A673 (cell line): ENCODE measurements at regions not wholly inside any gene's neighbourhood (a gene's known extent, or its start where the extent isn't known, plus 50 kb on each side); places are given as distances from the start of the nearest gene placed in this dataset.

Experiments used
- BruUV-seq: library from RNA; stranded (reverse); fragments of 400-500 nt; replicated peaks from 2 replicates; lab custom pipeline; 2021; lab: Mats Ljungman, UMichigan
- CTCF ChIA-PET: fragments of 300-600 bp; sonication (Branson Sonifier 250); formaldehyde crosslinking; loops from one replicate; lab custom pipeline; 2022; ENCODE audit warnings: antibody characterized with exemption; lab: Charles Lee
- POLR2A ChIA-PET: fragments of 300-600 bp; sonication (Branson Sonifier 250); formaldehyde crosslinking; loops from one replicate; lab custom pipeline; 2022; ENCODE audit warnings: antibody characterized with exemption; ENCODE audit not compliant: low non-redundant PET; lab: Charles Lee
- DNase-seq: peaks from one replicate; pipeline ENCODE4 v3.0.0-alpha.2; 2015; ENCODE audit warnings: low spot score
- H3K27ac ChIP-seq: fragments of 200-600 bp; sonication (generic); 2 replicates; pipeline ENCODE4 v1.5.1; 2016; ENCODE audit warnings: mixed run types, low read depth, mild to moderate bottlenecking, mixed read lengths, antibody characterized with exemption, low read length; ENCODE audit not compliant: poor library complexity, severe bottlenecking
- H3K27me3 ChIP-seq: fragments of 200-600 bp; sonication (generic); replicated peaks from 2 replicates; pipeline ENCODE4 v1.6.1; 2017; ENCODE audit warnings: mixed run types, low read depth, mild to moderate bottlenecking, mixed read lengths, antibody characterized with exemption, low read length; ENCODE audit not compliant: insufficient read depth, poor library complexity
- H3K36me3 ChIP-seq: fragments of 200-600 bp; sonication (generic); 2 replicates; pipeline ENCODE4 v1.6.1; 2016; ENCODE audit warnings: mixed run types, mild to moderate bottlenecking, mixed read lengths, antibody characterized with exemption, low read length; ENCODE audit not compliant: insufficient read depth, poor library complexity, severe bottlenecking
- H3K4me1 ChIP-seq: fragments of 200-600 bp; sonication (generic); 2 replicates; pipeline ENCODE4 v1.6.1; 2017; ENCODE audit warnings: mixed run types, mild to moderate bottlenecking, mixed read lengths, antibody characterized with exemption, low read length; ENCODE audit not compliant: insufficient read depth, poor library complexity, severe bottlenecking
- H3K4me3 ChIP-seq: fragments of 200-600 bp; sonication (generic); 2 replicates; pipeline ENCODE4 v1.5.1; 2016; ENCODE audit warnings: low read depth, mixed run types, mild to moderate bottlenecking, mixed read lengths, low read length; ENCODE audit not compliant: poor library complexity, severe bottlenecking
- H3K9me3 ChIP-seq: fragments of 200-600 bp; sonication (generic); 2 replicates; pipeline ENCODE4 v1.6.1; 2016; ENCODE audit warnings: mixed run types, low read depth, mild to moderate bottlenecking, mixed read lengths, antibody characterized with exemption, low read length; ENCODE audit not compliant: poor library complexity, severe bottlenecking
- CTCF ChIP-seq: fragments of 300-800, 200-600 bp; sonication (generic); conservative IDR thresholded peaks from 2 replicates; pipeline ENCODE4 v1.5.1; 2017; ENCODE audit warnings: low read depth, mild to moderate bottlenecking, antibody characterized with exemption, low read length, moderate library complexity, mixed read lengths
- EZH2 ChIP-seq: fragments of 200-600 bp; sonication (generic); IDR thresholded peaks from 2 replicates; pipeline ENCODE4 v1.6.1; 2017; ENCODE audit warnings: borderline replicate concordance, low read depth, mild to moderate bottlenecking, mixed read lengths, antibody characterized with exemption, low read length; ENCODE audit not compliant: poor library complexity, severe bottlenecking
- intact Hi-C: fragments of 100-400 bp; cut with micrococcal nuclease; formaldehyde crosslinking; loops from one replicate; pipeline ENCODE4 v1.10.0; 2022; ENCODE audit not compliant: unreplicated experiment

- no peak for TF ChIP-seq EZH2
- no peak for TF ChIP-seq CTCF
- intact Hi-C loops = no loop called here
- H3K27me3 ChIP-seq = no peaks in the 10 kb centered on the region
- no peaks in the 10 kb centered on the region for H3K36me3 ChIP-seq
- BruUV-seq = no TSS peak
- H3K4me1 ChIP-seq = no peaks in the 10 kb centered on the region
- ChIA-PET CTCF (no interaction called here), POLR2A (no interaction called here)
- peak; percentile 34 for DNase-seq
- no peak overlapping the region for H3K4me3 ChIP-seq
- no peak overlapping the region for H3K27ac ChIP-seq
- no peaks in the 10 kb centered on the region for H3K9me3 ChIP-seq
Measured at GRCh38 chr2:223314811-223315210, 262.8 kb downstream of the KCNE4 start.

- no TSS peak for BruUV-seq
- Histone ChIP-seq H3K4me3 (no peak overlapping the region), H3K36me3 (no peaks in the 10 kb centered on the region), H3K9me3 (no peaks in the 10 kb centered on the region), H3K27me3 (no peaks in the 10 kb centered on the region), H3K4me1 (no peaks in the 10 kb centered on the region), H3K27ac (no peak overlapping the region)
- ChIA-PET POLR2A (interaction anchor here (0.5 kb wide), 1 partner anchor 105 kb away, joined by 8 read pairs; no protein-coding TSS in a partner anchor), CTCF (no interaction called here)
- DNase-seq = no peak
- intact Hi-C loops = no loop called here
- no peak for TF ChIP-seq CTCF
Measured at GRCh38 chr2:223315813-223316212, 263.8 kb downstream of the KCNE4 start.

DNA sequence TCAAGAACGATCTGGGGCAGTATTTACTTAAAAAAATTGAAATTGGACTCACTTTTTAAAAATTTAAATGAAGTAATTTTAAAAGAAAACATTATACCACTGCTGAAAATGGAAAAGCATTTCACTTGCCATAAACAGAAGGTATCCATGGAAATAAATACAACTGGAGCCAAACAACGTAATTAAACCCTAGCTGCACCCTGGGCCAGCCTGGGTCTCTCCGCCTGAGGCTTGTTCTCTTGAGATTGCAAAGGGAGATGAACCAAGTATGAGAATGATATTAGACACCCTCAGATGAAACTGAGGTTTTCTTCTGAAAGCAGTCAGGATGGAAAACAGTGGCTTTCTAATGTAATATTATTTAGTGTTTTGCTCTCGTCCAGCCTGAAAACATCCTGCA lies 264.4 kb downstream of the KCNE4 start:
- Histone ChIP-seq H3K4me1 (no peaks in the 10 kb centered on the region), H3K4me3 (no peak overlapping the region), H3K9me3 (no peaks in the 10 kb centered on the region), H3K27me3 (no peaks in the 10 kb centered on the region), H3K36me3 (no peaks in the 10 kb centered on the region), H3K27ac (no peak overlapping the region)
- DNase-seq = no peak
- TF ChIP-seq CTCF = no peak
- no peak for TF ChIP-seq EZH2
- intact Hi-C loops = no loop called here
- no TSS peak for BruUV-seq
- CTCF ChIA-PET = no interaction called here
- POLR2A ChIA-PET = no interaction called here
